ENCODE measurements at regions not wholly inside any gene's neighbourhood (a gene's known extent, or its start where the extent isn't known, plus 50 kb on each side); places are given as distances from the start of the nearest gene placed in this dataset.

- TF ChIP-seq CTCF (IDR thresholded peaks at IDR 0.05) (no peak), TCF7L2 (IDR thresholded peaks at IDR 0.05; ENCODE audit: low read depth, low read length) (no peak), REST (IDR thresholded peaks at IDR 0.05; ENCODE audit: insufficient read depth in 1 of 2, low read depth in 2 of 2, low read length in 1 of 2) (no peak)
Measured at GRCh38 chr9:117873664-117874063, 169.5 kb downstream of the TLR4 start.

Measured in Panc1 (cell line).